Testis (tissue), 2 donors: ENCODE measurements at regions not wholly inside any gene's neighbourhood (a gene's known extent, or its start where the extent isn't known, plus 50 kb on each side); places are given as distances from the start of the nearest gene placed in this dataset.

Experiments
- DNase-seq: peaks from one replicate; pipeline ENCODE4 v3.0.0-alpha.2; 2019
- H3K27ac ChIP-seq, 2 donors: fragments of 200-600 bp; sonication (generic); one replicate each; pipeline ENCODE4 v1.5.1; 2019
- H3K27me3 ChIP-seq: fragments of 200-600 bp; sonication (generic); one replicate; pipeline ENCODE4 v1.5.1; 2019
- H3K36me3 ChIP-seq: fragments of 200-600 bp; sonication (generic); one replicate; pipeline ENCODE4 v1.5.1; 2017; ENCODE audit warnings: low read depth; ENCODE audit errors: missing control alignments
- H3K4me1 ChIP-seq: fragments of 200-600 bp; sonication (generic); one replicate; pipeline ENCODE4 v1.5.1; 2019
- H3K4me3 ChIP-seq, 2 donors: fragments of 200-600 bp; sonication (generic); one replicate each; pipeline ENCODE4 v1.5.1; 2017 to 2019
- H3K9me3 ChIP-seq: fragments of 200-600 bp; sonication (generic); one replicate; pipeline ENCODE4 v1.5.1; 2017
- CTCF ChIP-seq, 3 experiments: fragments of 450-650 bp in 2 of 3; fragments of 200-600 bp in 1 of 3; sonication (generic) in 1 of 3; IDR thresholded peaks; one replicate each; pipeline ENCODE4 v1.5.1; 2016 to 2019; ENCODE audit warnings: antibody characterized with exemption in 3 of 3, mild to moderate bottlenecking in 2 of 3, moderate library complexity in 1 of 3
- POLR2A ChIP-seq: fragments of 450-650 bp; IDR thresholded peaks from one replicate; pipeline ENCODE4 v1.6.1; 2017; ENCODE audit warnings: antibody characterized with exemption, mild to moderate bottlenecking, moderate library complexity
- WGBS, 2 donors: methylation state at CpG; one replicate each; pipeline ENCODE4 v1.1.5; 2018; 5-methylcytosine and 5-hydroxymethylcytosine counted together
- intact Hi-C: fragments of 100-400 bp; cut with DNase I; formaldehyde crosslinking; loops from one replicate; pipeline ENCODE4 v1.15.1; 2023; ENCODE audit warnings: low total_unique reads

DNA sequence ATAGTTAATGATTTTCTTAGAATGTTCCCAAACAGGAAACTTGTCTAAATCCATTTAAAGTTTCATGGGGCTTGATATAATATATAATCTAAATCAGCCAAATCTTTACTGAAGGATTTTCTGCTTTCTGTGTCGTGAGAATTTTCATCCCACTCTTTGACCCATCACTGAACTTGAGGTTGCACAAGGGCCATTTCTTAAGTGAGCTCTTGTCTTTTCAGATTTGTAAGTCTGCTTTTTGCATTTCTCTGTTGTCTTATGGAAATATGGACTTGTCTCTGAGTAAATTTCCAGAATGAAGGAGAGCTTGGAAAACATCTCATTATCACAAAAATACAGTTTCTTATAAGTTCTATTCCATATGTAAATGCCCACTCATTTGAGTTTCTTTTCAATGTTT, 149.2 kb upstream of the ARRDC3 start:
- TF ChIP-seq CTCF (IDR thresholded peaks at IDR 0.05), result no peak
- TF ChIP-seq POLR2A, result no peak
- Histone ChIP-seq H3K36me3 (no peaks in the 10 kb centered on the region), H3K4me3 (no peak overlapping the region), H3K27me3 (no peaks in the 10 kb centered on the region), H3K4me1 (no peaks in the 10 kb centered on the region), H3K27ac (no peak overlapping the region), H3K9me3 (no peaks in the 10 kb centered on the region)
- 57 to 62% methylated on average over 1 of the region's 1 CpG for WGBS, 2 donors
- intact Hi-C loops, result no loop called here
- DNase-seq, result no peak

DNA sequence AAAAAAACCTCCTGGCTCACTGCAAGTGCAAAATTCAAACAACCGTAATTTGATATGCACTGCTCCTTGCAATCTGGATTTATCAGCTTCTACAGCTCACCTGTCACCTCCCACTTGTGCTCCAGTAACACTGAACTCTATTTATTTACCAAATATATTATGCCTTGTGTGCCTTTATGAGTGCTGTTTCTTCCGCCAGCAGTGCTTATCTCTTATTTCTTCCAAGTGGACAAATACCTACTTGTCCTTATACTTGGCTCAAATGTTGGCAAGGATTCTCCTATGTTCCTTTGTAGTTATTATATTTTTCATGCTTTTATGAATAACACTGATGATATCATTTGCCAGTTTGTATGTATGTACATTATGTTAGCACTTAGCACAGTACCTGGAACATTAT, 145.7 kb upstream of the ARRDC3 start:
- H3K27me3 ChIP-seq, result no peaks in the 10 kb centered on the region
- H3K36me3 ChIP-seq, result no peaks in the 10 kb centered on the region
- no peak overlapping the region for H3K27ac ChIP-seq
- DNase-seq, result no peak
- 72 to 84% methylated on average over 2 of the region's 2 CpGs for WGBS, 2 donors
- TF ChIP-seq POLR2A, result no peak
- TF ChIP-seq CTCF (IDR thresholded peaks at IDR 0.05), result no peak
- no peaks in the 10 kb centered on the region for H3K9me3 ChIP-seq
- intact Hi-C loops, result no loop called here
- H3K4me3 ChIP-seq, result no peak overlapping the region
- H3K4me1 ChIP-seq, result no peaks in the 10 kb centered on the region

- 54 to 95% methylated on average over 5 of the region's 5 CpGs for WGBS, 2 donors
- H3K9me3 ChIP-seq, result no peaks in the 10 kb centered on the region
- intact Hi-C loops, result no loop called here
- H3K27ac ChIP-seq, result no peak overlapping the region
- no peaks in the 10 kb centered on the region for H3K36me3 ChIP-seq
- no peak overlapping the region for H3K4me3 ChIP-seq
- TF ChIP-seq POLR2A (no peak), CTCF (IDR thresholded peaks at IDR 0.05) (no peak)
- H3K4me1 ChIP-seq, result no peaks in the 10 kb centered on the region
- no peaks in the 10 kb centered on the region for H3K27me3 ChIP-seq
- no peak for DNase-seq
These were observed 138.7 kb upstream of the ARRDC3 start for GRCh38 chr5:91521785-91522184.

DNA sequence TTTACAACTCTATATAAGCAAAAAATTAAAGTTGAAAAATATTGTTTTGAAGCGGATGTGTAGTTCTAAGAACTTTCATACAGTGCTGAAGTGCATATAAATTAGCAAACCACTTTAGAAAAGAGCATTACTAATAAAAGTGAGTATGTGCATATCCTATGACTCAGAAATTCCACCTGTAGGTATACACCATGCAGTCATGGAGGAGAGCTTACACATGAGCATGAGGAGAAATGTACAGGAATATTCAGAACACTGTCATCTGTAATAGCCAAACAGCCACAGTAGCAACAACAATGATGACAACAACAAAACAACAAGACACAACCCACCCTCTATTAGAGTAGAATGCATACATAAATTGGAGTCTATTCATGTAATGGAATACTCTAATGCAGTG, 138.2 kb upstream of the ARRDC3 start:
- TF ChIP-seq CTCF (IDR thresholded peaks at IDR 0.05), result no peak
- TF ChIP-seq POLR2A, result no peak

DNA sequence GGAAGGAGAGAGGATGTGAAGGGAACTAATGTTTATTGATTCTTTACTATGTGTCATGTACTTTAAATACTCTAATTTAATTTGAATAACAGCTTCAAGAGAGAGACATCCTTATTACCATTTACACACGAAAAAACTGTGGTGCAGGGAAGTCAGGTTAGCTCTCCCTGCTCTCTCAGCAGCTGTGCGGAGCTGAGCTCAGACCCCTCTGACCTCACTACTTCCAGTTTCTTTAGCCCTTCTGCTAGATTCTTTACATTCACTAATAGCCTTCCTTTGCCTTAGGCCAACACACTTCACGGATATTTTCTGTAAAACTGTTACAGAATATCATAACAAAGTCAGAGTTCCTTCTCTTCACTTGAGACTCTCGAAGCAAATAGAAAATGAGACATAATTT, 131.3 kb upstream of the ARRDC3 start:
- WGBS, 2 donors, result 59 to 62% methylated on average over 4 of the region's 4 CpGs
- no peak overlapping the region for H3K4me3 ChIP-seq
- H3K9me3 ChIP-seq, result no peaks in the 10 kb centered on the region
- no peak for DNase-seq
- intact Hi-C loops, result no loop called here
- H3K36me3 ChIP-seq, result no peaks in the 10 kb centered on the region
- H3K4me1 ChIP-seq, result no peaks in the 10 kb centered on the region
- TF ChIP-seq CTCF (IDR thresholded peaks at IDR 0.05) (no peak), POLR2A (no peak)
- H3K27ac ChIP-seq, result no peak overlapping the region
- no peaks in the 10 kb centered on the region for H3K27me3 ChIP-seq

More for the DNA sequence above, 138.2 kb upstream of the ARRDC3 start:
- Histone ChIP-seq H3K36me3 (no peaks in the 10 kb centered on the region), H3K9me3 (no peaks in the 10 kb centered on the region), H3K4me3 (no peak overlapping the region), H3K27ac (no peak overlapping the region), H3K4me1 (no peaks in the 10 kb centered on the region), H3K27me3 (no peaks in the 10 kb centered on the region)
- WGBS, 2 donors, result 100% methylated on average over 1 of the region's 1 CpG
- DNase-seq, result no peak
- intact Hi-C loops, result no loop called here
